Prostate gland (tissue), 2 donors: ENCODE measurements at regions not wholly inside any gene's neighbourhood (a gene's known extent, or its start where the extent isn't known, plus 50 kb on each side); places are given as distances from the start of the nearest gene placed in this dataset.

Source experiments
- DNase-seq: peaks from one replicate; pipeline ENCODE4 v3.0.0-alpha.2; 2019; ENCODE audit warnings: low spot score
- H3K27ac ChIP-seq, 2 donors: fragments of 200-600 bp; sonication (generic); 2 replicates each; pipeline ENCODE4 v1.5.1; 2017 to 2019
- H3K27me3 ChIP-seq: fragments of 200-600 bp; sonication (generic); replicated peaks from 2 replicates; pipeline ENCODE4 v1.5.1; 2019; ENCODE audit not compliant: insufficient read depth
- H3K36me3 ChIP-seq, 2 donors: fragments of 200-600 bp; sonication (generic); 1 replicate in 1 of 2; 2 replicates in 1 of 2; pipeline versions ENCODE4 v1.5.1 to v1.8.1; 2017 to 2019
- H3K4me1 ChIP-seq: fragments of 200-600 bp; sonication (generic); replicated peaks from 2 replicates; pipeline ENCODE4 v1.5.1; 2019
- H3K4me3 ChIP-seq, 2 donors: fragments of 200-600 bp; sonication (generic); 2 replicates each; pipeline ENCODE4 v1.5.1; 2017 to 2019
- H3K9me3 ChIP-seq: fragments of 200-600 bp; sonication (generic); 2 replicates; pipeline ENCODE4 v1.5.1; 2017
- POLR2A ChIP-seq: fragments of 450-650 bp; IDR thresholded peaks from one replicate; pipeline ENCODE4 v1.6.1; 2016; ENCODE audit warnings: antibody characterized with exemption, mild to moderate bottlenecking
- POLR2AphosphoS5 ChIP-seq: sonication (generic); formaldehyde crosslinking; IDR thresholded peaks from one replicate; pipeline ENCODE4 v1.6.1; 2017; ENCODE audit warnings: antibody characterized with exemption
- WGBS: methylation state at CpG from one replicate; pipeline ENCODE4 v1.1.5; 2018; 5-methylcytosine and 5-hydroxymethylcytosine counted together
- intact Hi-C: fragments of 100-400 bp; cut with DNase I; formaldehyde crosslinking; loops from one replicate; pipeline ENCODE4 v1.14.2; 2022
- TF ChIP-seq, protein P1 (sequence below), 4 experiments: fragments of 200-600 bp in 2 of 4; fragments of 450-650 bp in 2 of 4; sonication (generic) in 2 of 4; IDR thresholded peaks; 1 replicate in 3 of 4; 2 replicates in 1 of 4; pipeline ENCODE4 v1.5.1; 2016 to 2019; ENCODE audit warnings: antibody characterized with exemption in 4 of 4, mild to moderate bottlenecking in 2 of 4, moderate library complexity in 2 of 4

- Histone ChIP-seq H3K27ac (no peak overlapping the region), H3K4me1 (no peaks in the 10 kb centered on the region), H3K36me3 (no peaks in the 10 kb centered on the region), H3K4me3 (no peak overlapping the region), H3K27me3 (no peaks in the 10 kb centered on the region), H3K9me3 (no peaks in the 10 kb centered on the region)
- TF ChIP-seq, protein P1, sequence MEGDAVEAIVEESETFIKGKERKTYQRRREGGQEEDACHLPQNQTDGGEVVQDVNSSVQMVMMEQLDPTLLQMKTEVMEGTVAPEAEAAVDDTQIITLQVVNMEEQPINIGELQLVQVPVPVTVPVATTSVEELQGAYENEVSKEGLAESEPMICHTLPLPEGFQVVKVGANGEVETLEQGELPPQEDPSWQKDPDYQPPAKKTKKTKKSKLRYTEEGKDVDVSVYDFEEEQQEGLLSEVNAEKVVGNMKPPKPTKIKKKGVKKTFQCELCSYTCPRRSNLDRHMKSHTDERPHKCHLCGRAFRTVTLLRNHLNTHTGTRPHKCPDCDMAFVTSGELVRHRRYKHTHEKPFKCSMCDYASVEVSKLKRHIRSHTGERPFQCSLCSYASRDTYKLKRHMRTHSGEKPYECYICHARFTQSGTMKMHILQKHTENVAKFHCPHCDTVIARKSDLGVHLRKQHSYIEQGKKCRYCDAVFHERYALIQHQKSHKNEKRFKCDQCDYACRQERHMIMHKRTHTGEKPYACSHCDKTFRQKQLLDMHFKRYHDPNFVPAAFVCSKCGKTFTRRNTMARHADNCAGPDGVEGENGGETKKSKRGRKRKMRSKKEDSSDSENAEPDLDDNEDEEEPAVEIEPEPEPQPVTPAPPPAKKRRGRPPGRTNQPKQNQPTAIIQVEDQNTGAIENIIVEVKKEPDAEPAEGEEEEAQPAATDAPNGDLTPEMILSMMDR (IDR thresholded peaks at IDR 0.05), result no peak
- TF ChIP-seq POLR2A, result no peak
- no peak for TF ChIP-seq POLR2AphosphoS5
- DNase-seq, result no peak
- intact Hi-C loops, result no loop called here
- WGBS, result 78% methylated on average over 2 of the region's 2 CpGs
Measured at GRCh38 chr9:118336943-118337330, 632.7 kb downstream of the TLR4 start.

DNA sequence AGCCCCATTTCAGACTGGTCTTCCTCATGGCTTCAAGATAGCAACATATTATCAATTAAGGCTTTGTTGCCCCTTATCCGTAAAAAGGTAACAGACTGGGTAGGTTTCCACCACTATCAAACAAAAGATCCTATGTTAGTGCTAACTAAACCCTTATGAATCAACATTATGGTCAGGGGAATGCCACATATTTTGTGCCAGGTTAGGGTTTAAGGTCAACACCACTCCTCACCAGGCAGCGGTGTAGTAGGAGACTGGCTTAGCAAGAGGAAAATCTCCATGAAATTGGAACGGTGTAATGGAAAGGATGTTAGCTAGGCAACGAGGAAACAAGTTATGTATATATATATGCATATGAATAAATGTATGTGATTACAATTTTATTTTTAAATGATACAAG is 655.8 kb downstream of the TLR4 start:
- H3K4me3 ChIP-seq, result no peak overlapping the region
- H3K4me1 ChIP-seq, result no peaks in the 10 kb centered on the region
- 93% methylated on average over 4 of the region's 4 CpGs for WGBS
- DNase-seq, result no peak
- H3K36me3 ChIP-seq, result no peaks in the 10 kb centered on the region
- intact Hi-C loops, result no loop called here
- TF ChIP-seq, protein P1 (IDR thresholded peaks at IDR 0.05), result no peak
- TF ChIP-seq POLR2A, result no peak
- no peak for TF ChIP-seq POLR2AphosphoS5
- H3K27ac ChIP-seq, result no peak overlapping the region
- H3K27me3 ChIP-seq, result no peaks in the 10 kb centered on the region
- H3K9me3 ChIP-seq, result no peaks in the 10 kb centered on the region

GRCh38 chr9:118362123-118362522 is 657.9 kb downstream of the TLR4 start:
- intact Hi-C loops, result no loop called here
- TF ChIP-seq POLR2AphosphoS5 (no peak), POLR2A (no peak)
- TF ChIP-seq, protein P1 (IDR thresholded peaks at IDR 0.05), result no peak
- Histone ChIP-seq H3K27ac (no peak overlapping the region), H3K4me3 (no peak overlapping the region), H3K9me3 (no peaks in the 10 kb centered on the region), H3K4me1 (no peaks in the 10 kb centered on the region), H3K36me3 (no peaks in the 10 kb centered on the region), H3K27me3 (no peaks in the 10 kb centered on the region)
- DNase-seq, result no peak
- 87% methylated on average over 1 of the region's 1 CpG for WGBS

DNA sequence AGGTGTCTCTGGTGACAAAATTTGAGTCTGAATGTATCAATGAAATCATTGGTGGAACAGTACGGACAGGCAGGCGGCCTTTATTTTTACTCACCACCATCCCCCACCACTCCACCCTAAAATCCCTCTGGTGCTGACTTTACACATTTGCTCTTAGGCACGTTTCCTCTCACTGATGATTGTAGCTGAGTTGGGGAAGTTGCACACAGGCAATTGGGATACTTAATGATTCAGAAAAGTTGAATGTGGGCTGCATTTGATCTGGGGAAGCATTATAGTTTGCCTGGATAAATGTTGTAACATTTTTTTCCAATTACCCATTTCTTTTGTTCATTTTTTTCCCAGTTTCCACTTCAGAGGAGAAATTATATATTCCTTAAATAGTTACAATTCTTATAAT is 658.4 kb downstream of the TLR4 start:
- intact Hi-C loops, result no loop called here
- Histone ChIP-seq H3K36me3 (no peaks in the 10 kb centered on the region), H3K4me3 (no peak overlapping the region), H3K27me3 (no peaks in the 10 kb centered on the region), H3K4me1 (no peaks in the 10 kb centered on the region), H3K27ac (no peak overlapping the region), H3K9me3 (no peaks in the 10 kb centered on the region)
- no peak for DNase-seq
- WGBS, result 74% methylated on average over 3 of the region's 3 CpGs
- TF ChIP-seq, protein P1 (IDR thresholded peaks at IDR 0.05), result no peak
- TF ChIP-seq POLR2AphosphoS5, result no peak
- no peak for TF ChIP-seq POLR2A

- no peak overlapping the region for H3K27ac ChIP-seq
- intact Hi-C loops, result no loop called here
- DNase-seq, result no peak
- no peaks in the 10 kb centered on the region for H3K36me3 ChIP-seq
- TF ChIP-seq POLR2A (no peak), POLR2AphosphoS5 (no peak)
- TF ChIP-seq, protein P1 (IDR thresholded peaks at IDR 0.05), result no peak
- no peaks in the 10 kb centered on the region for H3K4me1 ChIP-seq
- H3K4me3 ChIP-seq, result no peak overlapping the region
- H3K9me3 ChIP-seq, result no peaks in the 10 kb centered on the region
- no peaks in the 10 kb centered on the region for H3K27me3 ChIP-seq
- WGBS, result 85% methylated on average over 7 of the region's 7 CpGs
Measured at GRCh38 chr9:118364266-118365106, 660.3 kb downstream of the TLR4 start.
